ENCODE measurements at regions not wholly inside any gene's neighbourhood (a gene's known extent, or its start where the extent isn't known, plus 50 kb on each side); places are given as distances from the start of the nearest gene placed in this dataset.

GRCh38 chr10:65348637-65349036 is 1577.2 kb upstream of the LRRTM3 start:
- TF ChIP-seq, protein P1, sequence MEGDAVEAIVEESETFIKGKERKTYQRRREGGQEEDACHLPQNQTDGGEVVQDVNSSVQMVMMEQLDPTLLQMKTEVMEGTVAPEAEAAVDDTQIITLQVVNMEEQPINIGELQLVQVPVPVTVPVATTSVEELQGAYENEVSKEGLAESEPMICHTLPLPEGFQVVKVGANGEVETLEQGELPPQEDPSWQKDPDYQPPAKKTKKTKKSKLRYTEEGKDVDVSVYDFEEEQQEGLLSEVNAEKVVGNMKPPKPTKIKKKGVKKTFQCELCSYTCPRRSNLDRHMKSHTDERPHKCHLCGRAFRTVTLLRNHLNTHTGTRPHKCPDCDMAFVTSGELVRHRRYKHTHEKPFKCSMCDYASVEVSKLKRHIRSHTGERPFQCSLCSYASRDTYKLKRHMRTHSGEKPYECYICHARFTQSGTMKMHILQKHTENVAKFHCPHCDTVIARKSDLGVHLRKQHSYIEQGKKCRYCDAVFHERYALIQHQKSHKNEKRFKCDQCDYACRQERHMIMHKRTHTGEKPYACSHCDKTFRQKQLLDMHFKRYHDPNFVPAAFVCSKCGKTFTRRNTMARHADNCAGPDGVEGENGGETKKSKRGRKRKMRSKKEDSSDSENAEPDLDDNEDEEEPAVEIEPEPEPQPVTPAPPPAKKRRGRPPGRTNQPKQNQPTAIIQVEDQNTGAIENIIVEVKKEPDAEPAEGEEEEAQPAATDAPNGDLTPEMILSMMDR (IDR thresholded peaks at IDR 0.05), result no peak
- no peak for TF ChIP-seq EZH2 (IDR thresholded peaks at IDR 0.05; ENCODE audit: borderline replicate concordance, insufficient read depth, low read depth, low read length, poor library complexity, severe bottlenecking)

Measured in B cell (primary cell).